Fibroblast of mammary gland (primary cell): ENCODE measurements at regions not wholly inside any gene's neighbourhood (a gene's known extent, or its start where the extent isn't known, plus 50 kb on each side); places are given as distances from the start of the nearest gene placed in this dataset.

ENCODE experiments used
- DNase-seq: peaks from one replicate; pipeline ENCODE4 v3.0.0-alpha.2; 2010; ENCODE audit warnings: low read depth
- H3K4me3 ChIP-seq: 2 replicates; pipeline ENCODE4 v1.5.1; 2011; ENCODE audit warnings: low read depth, mild to moderate bottlenecking, low read length, moderate library complexity; ENCODE audit not compliant: control insufficient read depth
- CTCF ChIP-seq: conservative IDR thresholded peaks from 2 replicates; pipeline ENCODE4 v1.5.1; 2011; ENCODE audit warnings: low read depth, low read length, inconsistent platforms; ENCODE audit not compliant: control insufficient read depth, insufficient read depth

- no peak for TF ChIP-seq CTCF
- no peak for DNase-seq
- H3K4me3 ChIP-seq, result no peak overlapping the region
These were observed 370.7 kb upstream of the MYT1L start for GRCh38 chr2:2701813-2702212.

- DNase-seq, result no peak
- no peak overlapping the region for H3K4me3 ChIP-seq
- no peak for TF ChIP-seq CTCF
These were observed 370.2 kb upstream of the MYT1L start for GRCh38 chr2:2701176-2701781.

GRCh38 chr2:2699121-2699505 lies 368.0 kb upstream of the MYT1L start:
- DNase-seq, result no peak
- no peak for TF ChIP-seq CTCF
- no peak overlapping the region for H3K4me3 ChIP-seq

- DNase-seq, result no peak
- TF ChIP-seq CTCF, result no peak
- no peak overlapping the region for H3K4me3 ChIP-seq
These were observed 367.4 kb upstream of the MYT1L start for GRCh38 chr2:2698182-2699120.

- H3K4me3 ChIP-seq, result no peak overlapping the region
- no peak for DNase-seq
- no peak for TF ChIP-seq CTCF
These were observed 365.8 kb upstream of the MYT1L start for GRCh38 chr2:2696733-2697455.

GRCh38 chr2:2696325-2696724 lies 365.2 kb upstream of the MYT1L start:
- no peak for DNase-seq
- no peak for TF ChIP-seq CTCF
- H3K4me3 ChIP-seq, result no peak overlapping the region
